K562 (cell line): ENCODE measurements at regions not wholly inside any gene's neighbourhood (a gene's known extent, or its start where the extent isn't known, plus 50 kb on each side); places are given as distances from the start of the nearest gene placed in this dataset.

Experiments used
- ATAC-seq: fragments of 200-7000 bp; cut with Tn5 transposase; 3 replicates; pipeline ENCODE4 v1.9.1; 2020; ENCODE audit warnings: moderate library complexity
- BruUV-seq: library from RNA; stranded (reverse); fragments of 400-500 nt; replicated peaks from 2 replicates; lab custom pipeline; 2021; lab: Mats Ljungman, UMichigan
- CTCF ChIA-PET: fragments of 300-600 bp; formaldehyde crosslinking; extraction: SDS; loops from one replicate; lab custom pipeline; 2021; ENCODE audit warnings: low intra/inter-chr PET ratio; lab: Yijun Ruan, JAX
- POLR2A ChIA-PET: fragments of 300-600, 350-650 bp; sonication (Branson Sonifier 250); formaldehyde crosslinking; extraction: SDS; loops from one replicate; lab custom pipeline; 2021; ENCODE audit warnings: antibody characterized with exemption, inconsistent platforms; lab: Yijun Ruan, JAX
- DNase-seq, 4 experiments: peaks; one replicate each; pipeline versions ENCODE4 v3.0.0 to v3.0.0-alpha.2; 2011 to 2018; ENCODE audit warnings: low spot score in 3 of 4, mixed read lengths in 3 of 4; ENCODE audit errors: extremely low read depth in 1 of 4
- FAIRE-seq: peaks from 2 replicates; lab custom pipeline; 2011; peaks lifted over from hg19 to GRCh38; lab: Jason Lieb, UNC
- H2AFZ ChIP-seq: 2 replicates; pipeline ENCODE4 v1.6.0; 2011; ENCODE audit warnings: low read depth, low read length, control low read depth, inconsistent platforms
- H3K27ac ChIP-seq: fragments of 200-600 bp; 3 replicates; pipeline ENCODE4 v1.8.0; 2011; ENCODE audit warnings: low read depth, mild to moderate bottlenecking, control low read depth, inconsistent platforms, low read length, moderate library complexity, mixed read lengths; ENCODE audit errors: extremely low read depth
- H3K27me3 ChIP-seq, 2 experiments: fragments of 300-600 bp in 1 of 2; 2 replicates in 1 of 2; 3 replicates in 1 of 2; pipeline versions ENCODE4 v1.6.0 to v1.8.0; 2011; ENCODE audit warnings: inconsistent platforms in 2 of 2, low read length in 2 of 2, mild to moderate bottlenecking in 1 of 2, mixed read lengths in 1 of 2, moderate library complexity in 1 of 2; ENCODE audit not compliant: control insufficient read depth in 2 of 2, insufficient read depth in 2 of 2
- H3K36me3 ChIP-seq: fragments of 300-600 bp; 3 replicates; pipeline ENCODE4 v1.8.0; 2011; ENCODE audit warnings: mild to moderate bottlenecking, low read length, inconsistent platforms; ENCODE audit not compliant: control insufficient read depth, insufficient read depth
- H3K4me1 ChIP-seq, 2 experiments: fragments of 200-600 bp in 1 of 2; replicated peaks in 1 of 2; 2 replicates in 1 of 2; 3 replicates in 1 of 2; pipeline versions ENCODE4 v1.5.1 to v1.8.0; 2011; ENCODE audit warnings: inconsistent platforms in 2 of 2, low read length in 2 of 2, mild to moderate bottlenecking in 1 of 2, mixed read lengths in 1 of 2, moderate library complexity in 1 of 2; ENCODE audit not compliant: control insufficient read depth in 2 of 2, insufficient read depth in 2 of 2
- H3K4me2 ChIP-seq: 2 replicates; pipeline ENCODE4 v1.6.1; 2011; ENCODE audit warnings: low read length, control low read depth, inconsistent platforms, mixed read lengths; ENCODE audit not compliant: insufficient read depth
- H3K4me3 ChIP-seq: fragments of 200-600 bp; sonication (generic), shearing (Covaris generic); 2 replicates; pipeline ENCODE4 v1.5.1; 2016; ENCODE audit warnings: control low read depth, inconsistent platforms
- H3K79me2 ChIP-seq: fragments of 200-600 bp; 3 replicates; pipeline ENCODE4 v1.8.0; 2011; ENCODE audit warnings: low read length, inconsistent platforms; ENCODE audit not compliant: control insufficient read depth, insufficient read depth
- H3K9ac ChIP-seq, 2 experiments: 2 replicates each; pipeline versions ENCODE4 v1.6.0 to v1.6.1; 2011; ENCODE audit warnings: low read depth in 2 of 2, low read length in 2 of 2, control low read depth in 1 of 2, inconsistent platforms in 1 of 2, mild to moderate bottlenecking in 1 of 2, mixed read lengths in 1 of 2; ENCODE audit not compliant: insufficient read depth in 1 of 2
- H3K9me1 ChIP-seq: one replicate; pipeline ENCODE4 v1.6.0; 2011; ENCODE audit warnings: inconsistent platforms, mild to moderate bottlenecking, low read length, moderate library complexity; ENCODE audit not compliant: control insufficient read depth, insufficient read depth
- H3K9me3 ChIP-seq: replicated peaks from 2 replicates; pipeline ENCODE4 v1.5.1; 2011; ENCODE audit warnings: low read depth, low read length, inconsistent platforms; ENCODE audit not compliant: control insufficient read depth, insufficient read depth
- H4K20me1 ChIP-seq: replicated peaks from 2 replicates; pipeline ENCODE4 v1.6.1; 2011; ENCODE audit warnings: low read length, inconsistent platforms, mixed read lengths; ENCODE audit not compliant: control insufficient read depth, insufficient read depth
- BACH1 ChIP-seq: fragments of 200-800 bp; sonication (Bioruptor generic); IDR thresholded peaks from 2 replicates; pipeline ENCODE4 v1.6.1; 2016; ENCODE audit warnings: missing genetic modification characterization, missing compliant biosample characterization
- EP400 ChIP-seq: fragments of 450-650 bp; IDR thresholded peaks from 2 replicates; pipeline ENCODE4 v1.6.1; 2017; ENCODE audit warnings: antibody characterized with exemption, mild to moderate bottlenecking, moderate library complexity
- ETS2 ChIP-seq: IDR thresholded peaks from 2 replicates; pipeline ENCODE4 v1.6.1; 2016; ENCODE audit warnings: borderline replicate concordance, missing genetic modification characterization, mild to moderate bottlenecking, moderate library complexity, missing compliant biosample characterization; ENCODE audit not compliant: poor library complexity, severe bottlenecking
- GTF2F1 ChIP-seq: IDR thresholded peaks from 2 replicates; pipeline ENCODE4 v1.6.1; 2011; ENCODE audit warnings: low read depth, low read length, improper control_type of control experiment
- HOMEZ ChIP-seq: fragments of 250-450 bp; sonication (Bioruptor Pico); IDR thresholded peaks from 2 replicates; pipeline ENCODE4 v1.4.0; 2020; ENCODE audit warnings: mild to moderate bottlenecking, moderate library complexity
- KLF1 ChIP-seq: fragments of 450-650 bp; IDR thresholded peaks from 2 replicates; pipeline ENCODE4 v1.6.1; 2016; ENCODE audit warnings: missing genetic modification characterization, missing compliant biosample characterization
- MCM3 ChIP-seq: fragments of 450-650 bp; IDR thresholded peaks from 2 replicates; pipeline ENCODE4 v1.6.1; 2016
- MIER1 ChIP-seq: fragments of 450-650 bp; IDR thresholded peaks from 2 replicates; pipeline ENCODE4 v1.6.1; 2016; ENCODE audit warnings: antibody characterized with exemption, mild to moderate bottlenecking, low read depth
- PHB ChIP-seq: fragments of 250-450 bp; sonication (Bioruptor Pico); IDR thresholded peaks from 2 replicates; pipeline ENCODE4 v1.5.0; 2021
- RBM34 ChIP-seq: fragments of 200-400 bp; formaldehyde crosslinking; IDR thresholded peaks from 2 replicates; pipeline ENCODE4 v1.6.1; 2018; ENCODE audit warnings: low read length, borderline replicate concordance; ENCODE audit not compliant: insufficient read depth
- SRF ChIP-seq, 2 experiments: fragments of 250-450, 450-650 bp in 1 of 2; sonication (Bioruptor Pico) in 1 of 2; sonication (generic) in 1 of 2; formaldehyde crosslinking; IDR thresholded peaks; 2 replicates each; pipeline versions ENCODE4 v1.5.0 to v1.5.1; 2020 to 2022; ENCODE audit warnings: mild to moderate bottlenecking in 1 of 2, missing genetic modification reagents in 1 of 2
- SRSF1 ChIP-seq: fragments of 200-400 bp; formaldehyde crosslinking; IDR thresholded peaks from 2 replicates; pipeline ENCODE4 v1.6.1; 2017; ENCODE audit warnings: mild to moderate bottlenecking, low read depth, low read length, moderate library complexity
- VEZF1 ChIP-seq: fragments of 200-800 bp; sonication (Bioruptor generic); IDR thresholded peaks from 2 replicates; pipeline ENCODE4 v1.6.1; 2017; ENCODE audit warnings: missing genetic modification characterization, missing compliant biosample characterization
- YBX1 ChIP-seq: fragments of 450-650 bp; IDR thresholded peaks from 2 replicates; pipeline ENCODE4 v1.7.1; 2016; ENCODE audit warnings: mild to moderate bottlenecking
- ZNF217 ChIP-seq: sonication (generic); formaldehyde crosslinking; IDR thresholded peaks from 2 replicates; pipeline ENCODE4 v1.8.0; 2022; ENCODE audit warnings: mild to moderate bottlenecking, missing genetic modification reagents
- WGBS: fragments of 100-300 bp; shearing (Covaris generic); methylation state at CpG from one replicate; pipeline ENCODE4 v1.1.6; 2016; ENCODE audit warnings: low coverage, mixed read lengths; ENCODE audit not compliant: insufficient coverage; ENCODE audit errors: missing lambda C conversion rate; 5-methylcytosine and 5-hydroxymethylcytosine counted together
- in situ Hi-C: fragments of 300-500 bp; cut with MboI; formaldehyde crosslinking; loops from 4 replicates; pipeline ENCODE4 v1.15.0; 2018; ENCODE audit warnings: inconsistent platforms, mixed read lengths
- intact Hi-C: fragments of 100-400 bp; cut with micrococcal nuclease; formaldehyde crosslinking; loops from 2 replicates; pipeline ENCODE4 v1.14.2; 2022

- Histone ChIP-seq H3K27ac (no peak overlapping the region), H4K20me1 (no peaks in the 10 kb centered on the region), H3K9me1 (no peaks in the 10 kb centered on the region), H3K4me3 (no peak overlapping the region), H3K9ac (no peak overlapping the region), H3K9me3 (no peaks in the 10 kb centered on the region), H2AFZ (no peak overlapping the region), H3K4me2 (no peak overlapping the region), H3K36me3 (no peaks in the 10 kb centered on the region), H3K27me3 (no peaks in the 10 kb centered on the region), H3K4me1 (no peaks in the 10 kb centered on the region), H3K79me2 (no peaks in the 10 kb centered on the region)
- in situ Hi-C loops, result no loop called here
- FAIRE-seq, result no peak
- TF ChIP-seq VEZF1 (CRISPR knock-in tag) (no peak), EP400 (no peak), KLF1 (tag) (no peak), PHB (CRISPR knock-in tag) (no peak), ETS2 (tag) (no peak), MIER1 (no peak), MCM3 (no peak), YBX1 (no peak), HOMEZ (no peak), SRSF1 (no peak), BACH1 (tag) (no peak), SRF (CRISPR knock-in tag; IDR thresholded peaks at IDR 0.05) (no peak), RBM34 (no peak), ZNF217 (CRISPR knock-in tag) (no peak), GTF2F1 (no peak)
- intact Hi-C loops, result no loop called here
- no peak for DNase-seq
- ATAC-seq, result no peak
- 4% methylated on average over 6 of the region's 6 CpGs for WGBS
- no TSS peak for BruUV-seq
- CTCF ChIA-PET, result no interaction called here
- POLR2A ChIA-PET, result no interaction called here
Measured at GRCh38 chr2:181396256-181397123, 60.7 kb upstream of the ITGA4 start.
